GM19372 (cell line): ENCODE measurements at regions not wholly inside any gene's neighbourhood (a gene's known extent, or its start where the extent isn't known, plus 50 kb on each side); places are given as distances from the start of the nearest gene placed in this dataset.

ENCODE experiments used
- ATAC-seq: cut with Tn5 transposase; IDR thresholded peaks from one replicate; pipeline ENCODE4 v1.9.1; 2021; ENCODE audit warnings: mild to moderate bottlenecking, low read depth, moderate library complexity; ENCODE audit not compliant: unreplicated experiment

DNA sequence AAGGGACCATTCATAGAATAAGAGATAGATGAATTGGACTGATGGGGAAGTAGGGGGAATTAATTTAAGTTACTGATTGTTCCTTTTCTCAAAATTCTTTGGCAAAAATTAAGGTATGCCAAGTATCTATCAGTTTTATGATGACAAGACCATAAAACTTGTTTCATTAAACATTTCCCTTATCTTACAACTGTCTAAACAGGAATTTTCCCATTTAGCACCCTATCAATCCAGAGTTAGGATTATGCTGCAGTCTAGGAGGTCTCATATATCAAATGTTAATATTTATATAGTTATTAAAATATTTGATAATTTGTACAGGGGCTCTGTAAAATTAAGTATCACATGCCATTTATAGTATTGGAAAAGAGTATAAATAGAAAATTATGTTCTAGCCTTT lies 51.5 kb upstream of the ARID1B start:
- ATAC-seq, result no peak

DNA sequence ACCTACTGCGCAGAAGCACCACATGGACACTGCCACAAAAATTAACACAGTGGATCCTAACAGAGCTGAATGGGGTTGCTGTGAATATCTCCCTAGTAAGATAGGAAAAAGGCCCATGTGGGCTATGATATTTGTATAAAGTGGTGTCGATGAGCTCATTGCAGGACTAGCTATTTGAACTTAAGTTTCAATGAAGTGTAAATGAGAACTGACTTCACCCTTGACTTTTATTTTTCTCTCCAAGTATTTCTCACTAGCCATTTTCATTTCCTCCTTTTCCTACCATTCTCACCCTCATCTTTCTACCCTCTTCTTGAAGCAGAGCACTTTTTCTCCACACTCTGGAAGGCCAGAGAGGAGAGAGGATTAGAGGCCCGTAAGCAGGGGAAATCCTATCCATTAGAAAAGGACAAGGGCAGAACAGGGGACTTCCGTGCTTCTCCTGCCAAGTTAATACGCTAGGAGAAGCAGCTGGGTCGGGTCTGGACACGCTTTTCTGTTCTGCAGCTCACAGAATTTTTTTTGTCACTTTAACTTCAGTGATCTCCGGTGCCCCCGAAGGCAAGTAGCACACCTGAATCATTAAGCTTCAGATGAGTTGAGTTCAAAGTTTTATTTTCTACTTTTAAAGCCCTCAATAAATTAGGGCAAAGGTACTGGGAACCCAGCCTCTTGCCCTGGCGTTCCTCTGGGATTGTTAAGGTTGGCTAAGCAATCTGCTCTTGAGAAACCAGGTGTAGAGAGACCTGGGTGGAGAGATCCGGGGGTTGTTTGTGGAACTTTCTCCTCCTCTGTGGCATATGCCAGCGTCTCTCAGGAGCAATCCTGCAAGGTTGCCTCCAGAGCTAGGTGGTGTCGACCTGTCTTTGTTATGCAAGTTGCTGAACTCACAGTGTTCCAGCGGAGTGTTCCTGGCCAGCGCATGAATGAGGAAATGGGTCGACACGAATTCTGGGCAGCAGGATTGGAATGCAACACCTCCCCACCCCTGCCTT lies 56.2 kb upstream of the ARID1B start:
- peak; percentile 32 for ATAC-seq

DNA sequence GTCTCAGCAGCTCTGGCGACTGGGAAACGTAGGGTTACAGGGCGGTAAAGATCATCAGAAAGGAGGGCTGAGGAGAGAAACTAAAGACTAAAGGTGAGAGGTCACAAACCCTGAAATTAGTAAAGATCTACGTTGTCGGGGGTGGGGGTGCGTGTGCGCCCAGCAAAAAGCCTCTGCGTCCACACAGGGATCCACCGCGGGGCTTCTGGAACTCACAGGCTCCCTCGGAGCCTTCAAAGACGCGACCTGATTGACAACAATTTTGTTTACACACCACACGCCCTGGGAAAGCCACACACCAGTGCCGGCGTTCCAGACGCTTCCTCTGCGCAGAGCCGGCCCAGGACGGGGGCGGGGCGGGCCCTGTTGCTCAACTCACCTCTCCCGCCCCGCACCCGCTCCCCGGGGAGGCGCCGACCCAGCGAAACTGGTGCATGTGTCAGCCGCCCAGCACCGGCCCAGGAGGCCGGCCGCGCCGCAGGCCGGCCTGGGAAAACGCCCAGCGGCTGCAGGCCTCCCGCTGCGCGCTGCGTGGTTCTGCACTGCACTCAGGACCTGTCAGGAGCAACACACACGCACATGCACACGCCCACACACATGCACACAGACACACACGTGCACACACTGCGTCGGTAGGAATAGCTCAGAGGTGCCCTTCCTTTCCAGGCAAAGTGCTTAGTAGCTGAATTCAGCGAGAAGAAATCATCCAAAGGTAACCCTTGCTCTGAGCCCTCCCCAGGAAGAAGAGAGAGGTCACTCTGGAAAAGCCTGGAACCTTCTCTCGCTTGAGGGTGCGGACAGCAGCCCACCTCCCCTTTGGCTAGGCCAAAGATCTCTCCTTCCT lies 57.2 kb upstream of the ARID1B start:
- ATAC-seq, result peak; percentile 85

DNA sequence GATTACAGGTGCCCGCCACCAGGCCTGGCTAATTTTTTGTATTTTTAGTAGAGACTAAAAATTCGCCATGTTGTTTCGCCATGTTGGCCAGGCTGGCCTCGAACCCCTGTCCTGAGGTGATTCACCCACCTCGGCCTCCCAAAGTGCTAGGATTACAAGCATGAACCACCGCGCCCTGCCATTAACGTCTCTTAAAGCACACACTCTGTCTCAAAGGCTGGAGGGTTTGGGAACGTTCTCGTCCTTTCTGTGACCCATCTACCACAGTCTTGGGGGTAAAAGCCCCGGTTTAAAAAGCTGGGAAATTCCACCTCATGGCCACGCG lies 57.8 kb upstream of the ARID1B start:
- no peak for ATAC-seq

DNA sequence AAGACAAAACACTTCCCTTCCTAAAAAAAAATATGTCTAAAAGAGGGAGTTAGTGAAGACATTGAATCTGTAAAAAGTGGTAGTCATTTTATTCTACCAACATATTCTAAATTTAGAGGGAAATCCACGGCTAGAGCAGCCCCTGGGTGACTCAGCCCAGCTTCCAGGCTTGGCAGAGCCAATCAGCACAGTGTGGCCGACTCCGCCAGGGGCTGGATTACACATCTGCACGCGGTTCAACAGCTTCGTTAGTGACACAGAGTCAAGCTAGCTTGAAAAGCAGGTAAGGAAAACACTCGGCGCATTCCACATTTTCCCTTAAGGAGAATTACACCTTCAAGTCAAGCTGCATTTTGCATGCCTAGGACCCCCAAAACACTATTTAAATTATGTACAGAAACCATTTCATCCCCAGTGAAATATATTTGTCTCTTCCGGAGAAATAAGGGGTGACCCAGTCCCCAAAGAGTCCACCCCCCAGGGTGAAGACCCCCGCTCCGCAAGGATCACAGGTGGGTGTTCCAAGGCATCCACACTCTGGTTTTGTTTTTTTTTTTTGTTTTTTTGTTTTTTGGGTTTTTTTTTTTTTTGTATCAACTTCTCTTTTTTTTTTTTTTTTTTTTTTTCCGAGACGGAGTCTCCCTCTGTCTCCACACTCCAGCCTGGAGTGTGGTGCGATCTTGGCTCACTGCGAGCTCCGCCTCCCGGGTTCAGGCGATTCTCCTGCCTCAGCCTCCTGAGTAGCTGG lies 58.4 kb upstream of the ARID1B start:
- ATAC-seq, result no peak

DNA sequence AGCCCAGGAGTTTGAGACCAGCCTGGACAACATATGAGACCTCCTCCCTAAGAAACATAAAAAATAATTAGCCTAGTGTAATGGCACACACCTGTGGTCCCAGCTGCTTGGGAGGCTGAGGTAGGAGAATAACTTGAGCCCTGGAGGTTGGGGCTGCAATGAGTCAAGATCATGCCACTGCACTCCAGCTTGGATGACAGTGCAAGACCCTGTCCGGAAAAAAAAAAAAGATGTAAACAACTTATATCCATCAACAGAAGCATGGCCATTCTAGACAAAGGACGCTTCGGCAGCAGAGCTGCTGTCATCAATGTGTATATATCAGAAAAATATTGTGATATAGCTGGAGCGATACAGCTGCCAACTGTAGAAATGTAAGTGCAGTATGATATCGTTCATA lies 59.6 kb upstream of the ARID1B start:
- ATAC-seq, result no peak

DNA sequence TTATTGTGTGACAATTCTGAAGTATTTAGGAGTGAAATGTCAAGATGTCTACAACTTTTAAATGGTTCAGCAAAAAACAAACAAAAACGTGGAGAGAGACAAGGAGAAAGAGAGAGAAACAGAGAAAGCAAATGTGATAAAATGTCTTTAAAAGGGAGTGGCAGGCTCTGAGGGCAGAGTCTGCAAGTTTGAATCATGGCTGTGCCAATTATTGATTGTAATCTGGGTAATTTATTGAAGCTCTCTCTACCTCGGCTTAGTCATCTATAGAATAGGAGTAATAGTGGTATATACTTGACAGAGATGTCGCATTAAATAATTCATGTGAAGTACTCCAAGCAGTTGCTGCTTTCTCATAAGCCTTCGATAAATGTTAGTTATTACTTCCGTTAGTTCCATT lies 61.3 kb upstream of the ARID1B start:
- ATAC-seq, result no peak

DNA sequence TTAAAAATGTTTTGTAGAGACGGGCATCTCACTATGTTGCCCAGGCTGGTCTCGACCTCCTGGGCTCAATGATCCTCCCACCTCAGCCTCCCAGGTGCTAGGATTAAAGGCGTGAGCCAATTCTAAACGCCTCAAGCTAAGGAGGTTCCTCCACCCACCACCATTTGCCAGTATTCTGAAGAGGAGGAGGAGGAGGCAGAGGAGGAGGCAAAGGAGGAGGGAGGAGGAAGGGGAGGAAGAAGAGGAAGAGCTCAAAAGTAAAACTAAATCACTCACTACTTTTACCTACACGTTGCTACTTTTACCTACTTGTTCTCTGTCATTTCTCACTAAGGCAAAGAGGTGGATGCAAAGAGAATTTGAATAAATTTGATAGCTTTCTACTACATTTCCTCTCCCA lies 63.6 kb upstream of the ARID1B start:
- no peak for ATAC-seq

DNA sequence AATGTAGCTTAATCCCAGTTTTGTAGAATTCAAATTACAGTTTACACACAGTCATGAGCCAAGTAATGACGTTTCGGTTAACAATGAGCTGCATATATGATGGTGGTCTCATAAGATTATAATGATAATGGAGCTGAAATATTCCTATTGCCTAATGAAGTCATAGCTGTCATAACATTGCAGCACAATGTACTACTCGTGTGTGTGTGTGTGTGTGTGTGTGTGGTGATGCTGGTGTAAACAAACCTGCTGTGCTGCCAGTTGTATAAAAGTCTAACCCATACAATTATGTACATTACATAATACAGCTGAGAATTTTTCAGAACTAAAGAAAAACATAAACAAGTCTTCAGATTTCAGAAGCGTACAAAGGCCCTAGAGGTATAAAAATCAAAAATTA lies 66.7 kb upstream of the ARID1B start:
- no peak for ATAC-seq

DNA sequence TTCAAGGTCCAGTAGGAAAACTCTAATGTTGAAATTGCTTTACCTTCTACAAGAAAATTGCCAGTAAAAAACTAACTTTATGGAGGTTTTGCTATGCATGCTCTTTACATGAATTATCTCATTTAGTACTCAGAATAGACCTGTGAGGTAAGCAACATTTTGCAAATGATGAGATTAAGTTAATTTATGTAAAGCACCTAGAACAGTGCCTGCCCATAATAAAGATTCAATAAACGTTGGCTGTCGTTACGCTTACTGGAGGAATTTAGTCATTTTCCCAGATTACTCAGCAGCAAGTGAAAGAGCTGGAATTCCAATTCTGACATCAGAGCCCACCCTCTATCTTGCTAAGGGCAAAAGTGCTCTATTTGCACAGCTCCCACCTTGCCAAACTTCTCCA lies 69.4 kb upstream of the ARID1B start:
- ATAC-seq, result no peak

DNA sequence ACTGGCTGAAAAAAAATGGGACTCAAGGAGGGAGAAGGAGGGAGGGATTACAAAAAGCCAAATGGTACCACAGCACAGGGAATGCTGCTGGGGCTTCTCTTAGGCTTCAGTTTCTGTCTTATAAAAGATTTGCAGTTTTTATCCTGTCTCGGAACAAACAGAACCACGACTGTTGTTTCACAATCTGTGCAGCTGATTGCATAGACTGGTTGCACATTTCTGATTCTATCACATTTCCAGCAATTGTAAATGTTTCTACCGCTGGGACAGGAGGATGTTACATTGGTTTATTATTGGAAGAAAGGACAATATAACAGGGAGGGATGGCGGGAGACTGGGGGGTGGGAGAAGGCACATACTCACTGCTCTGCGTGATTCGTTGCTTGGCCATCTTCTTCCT lies 73.5 kb upstream of the ARID1B start:
- ATAC-seq, result no peak

DNA sequence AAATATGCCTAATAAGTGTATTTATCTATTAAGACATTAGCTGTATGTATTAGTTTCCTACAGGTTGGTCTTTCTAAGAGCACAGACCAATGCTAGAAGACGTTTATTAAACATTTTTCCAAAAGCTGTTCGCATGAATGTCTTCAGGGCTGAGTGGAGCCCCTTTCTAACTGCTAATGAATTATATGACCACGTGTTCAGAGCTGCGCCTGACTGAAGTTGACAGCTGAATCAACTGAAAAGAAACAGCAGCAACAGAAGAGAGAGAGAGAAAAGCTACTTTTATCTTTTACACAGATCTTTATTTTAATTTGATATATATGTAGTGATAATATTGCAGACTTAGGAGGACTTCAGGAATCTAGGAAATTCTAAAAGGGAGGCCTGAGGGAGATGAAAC lies 75.2 kb upstream of the ARID1B start:
- ATAC-seq, result no peak

DNA sequence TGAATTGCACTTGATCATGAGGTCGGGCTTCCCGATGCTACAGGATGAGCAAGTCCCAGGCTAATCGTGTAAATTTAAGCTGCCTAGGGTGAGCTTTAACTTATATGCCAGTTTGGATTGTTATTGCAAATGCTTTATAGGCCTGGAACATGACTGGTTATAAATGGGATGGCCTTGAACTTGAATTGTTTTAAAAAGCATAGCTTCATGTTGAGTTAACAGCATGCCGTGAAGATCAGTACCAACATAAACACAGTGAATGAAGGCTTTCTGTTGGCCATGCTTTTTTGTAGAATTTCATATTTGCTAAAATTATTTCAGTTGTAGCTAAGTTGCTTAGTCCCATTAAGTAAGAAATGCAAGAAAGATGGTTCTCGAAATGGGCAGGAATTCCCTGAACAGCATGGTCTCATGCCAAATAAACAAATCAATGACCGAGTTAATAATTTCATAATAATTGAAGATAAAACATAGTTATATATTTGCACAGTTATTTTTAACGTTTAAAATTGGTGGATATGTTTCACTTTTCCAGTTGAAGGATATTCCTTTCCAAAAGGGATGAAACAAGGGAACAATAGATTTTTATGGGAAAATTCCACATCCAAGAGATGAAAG lies 76.6 kb upstream of the ARID1B start:
- no peak for ATAC-seq

DNA sequence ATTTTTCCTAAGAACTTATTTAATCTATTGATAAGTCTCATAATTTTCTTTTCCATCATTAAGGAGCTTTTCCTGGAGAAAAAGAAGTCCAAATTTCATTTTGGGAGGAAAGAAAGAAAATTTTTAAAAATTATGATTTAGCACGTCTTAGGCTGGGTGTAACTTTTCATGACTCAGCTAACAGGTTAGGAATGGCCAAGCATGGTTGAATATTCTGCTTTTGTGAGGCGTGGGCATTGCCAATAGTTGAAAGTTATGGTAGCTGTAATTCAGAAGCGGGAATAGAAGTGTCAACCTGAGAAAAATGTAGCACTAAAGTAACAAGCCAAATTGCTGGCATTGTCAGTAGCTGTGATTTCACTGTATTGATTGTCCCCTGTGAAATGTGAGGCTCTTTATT lies 77.2 kb upstream of the ARID1B start:
- no peak for ATAC-seq

DNA sequence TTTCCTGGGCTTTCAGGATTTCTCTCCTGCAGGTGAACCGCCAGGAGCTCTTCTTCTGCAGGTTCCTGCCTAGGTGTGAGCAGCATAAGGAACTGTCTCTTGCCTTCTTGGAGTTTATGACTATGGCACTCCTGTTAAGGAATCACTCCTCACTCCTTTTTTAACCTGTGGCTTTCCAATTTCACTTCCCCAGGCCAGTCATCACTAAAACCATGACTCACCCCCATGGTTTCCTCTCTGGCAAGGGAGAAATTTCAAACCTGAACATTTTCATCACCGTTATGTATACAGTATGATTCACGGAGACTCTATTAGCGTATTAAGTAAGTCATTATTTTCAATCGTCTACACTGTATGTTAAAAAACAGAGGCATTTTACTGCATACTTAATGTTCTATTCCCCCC lies 78.2 kb upstream of the ARID1B start:
- no peak for ATAC-seq

DNA sequence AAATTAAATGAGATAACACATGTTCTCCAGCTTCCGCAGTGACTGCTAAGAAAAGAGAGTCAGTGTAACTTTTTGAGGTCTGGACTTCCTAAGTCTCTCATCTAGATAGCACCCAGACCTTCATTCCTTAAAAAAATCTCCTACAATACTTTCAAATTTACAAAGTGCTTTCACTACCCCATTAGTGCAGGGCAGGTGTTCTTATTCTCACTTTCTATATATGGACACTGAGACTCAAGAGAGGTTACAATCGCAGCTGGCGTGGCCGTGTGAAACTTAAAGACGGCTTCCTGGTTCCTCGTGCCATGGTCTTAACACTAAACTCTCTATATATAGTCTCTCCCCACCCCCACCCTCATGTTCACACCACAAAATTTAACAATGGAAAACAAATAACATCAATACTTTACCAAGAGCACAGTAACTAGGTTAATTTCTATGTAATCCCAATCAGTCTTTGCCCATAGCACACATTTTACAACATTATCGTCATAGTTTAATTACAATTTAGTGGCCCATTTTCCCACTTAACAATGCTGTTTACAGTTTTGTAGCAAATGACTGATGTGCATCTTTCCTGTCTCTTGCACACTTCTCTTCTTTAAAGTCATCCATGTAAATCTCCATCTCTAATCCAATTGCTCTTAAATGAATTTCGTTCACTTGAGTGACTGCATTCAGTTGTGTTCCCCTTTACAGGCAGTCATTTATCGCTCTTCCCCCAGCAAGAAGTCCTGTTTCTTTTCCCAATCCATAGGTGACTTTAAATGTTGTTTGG lies 78.8 kb upstream of the ARID1B start:
- ATAC-seq, result peak; percentile 72

DNA sequence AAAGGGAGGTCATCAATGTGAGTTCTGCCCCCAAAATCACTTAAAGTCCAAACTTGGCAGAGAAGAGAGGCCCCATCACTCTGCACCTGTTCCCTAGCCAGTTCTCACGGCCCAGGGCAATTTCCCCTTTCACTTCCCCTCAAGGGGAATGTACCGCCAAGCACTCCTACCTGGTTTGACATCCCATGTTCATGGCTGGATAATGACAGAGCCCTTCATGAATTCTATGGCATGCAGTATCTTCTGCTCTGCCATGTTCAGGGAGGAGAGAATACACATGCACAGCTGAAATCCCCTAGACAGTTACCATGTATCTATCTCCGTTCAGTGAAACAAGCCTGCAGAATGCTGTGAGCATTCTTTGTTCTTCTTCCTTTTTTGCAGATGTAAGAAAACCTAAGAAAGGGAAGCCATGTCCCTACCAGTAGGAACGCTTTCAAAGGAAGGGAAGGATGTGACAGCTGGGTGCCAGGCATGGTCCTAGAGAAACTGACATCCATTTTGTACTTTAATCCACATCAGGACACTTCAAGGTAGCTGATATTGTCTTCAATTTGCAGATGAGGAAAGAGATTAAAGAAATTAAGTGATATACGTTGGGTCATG lies 79.8 kb upstream of the ARID1B start:
- ATAC-seq, result peak; percentile 36

DNA sequence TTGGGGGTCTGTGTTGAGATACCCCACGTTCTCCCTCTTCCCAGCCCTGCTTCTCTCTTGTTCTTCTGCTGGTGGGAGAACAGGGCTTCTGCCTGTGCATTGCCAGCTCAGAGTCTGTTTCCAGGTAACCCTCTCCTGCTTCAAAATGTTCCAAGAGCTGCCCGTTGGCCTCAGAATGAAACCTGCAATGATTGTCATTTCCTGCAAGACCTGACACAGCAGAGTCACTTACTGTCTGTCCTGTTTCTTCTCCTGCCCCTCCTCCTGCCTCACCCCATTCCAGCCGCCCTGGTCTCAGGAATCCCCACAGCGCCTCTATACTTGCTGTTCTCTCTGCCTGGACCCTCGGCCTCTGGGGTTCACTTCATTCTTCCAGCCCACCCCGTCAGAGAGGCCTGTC lies 81.4 kb upstream of the ARID1B start:
- no peak for ATAC-seq

DNA sequence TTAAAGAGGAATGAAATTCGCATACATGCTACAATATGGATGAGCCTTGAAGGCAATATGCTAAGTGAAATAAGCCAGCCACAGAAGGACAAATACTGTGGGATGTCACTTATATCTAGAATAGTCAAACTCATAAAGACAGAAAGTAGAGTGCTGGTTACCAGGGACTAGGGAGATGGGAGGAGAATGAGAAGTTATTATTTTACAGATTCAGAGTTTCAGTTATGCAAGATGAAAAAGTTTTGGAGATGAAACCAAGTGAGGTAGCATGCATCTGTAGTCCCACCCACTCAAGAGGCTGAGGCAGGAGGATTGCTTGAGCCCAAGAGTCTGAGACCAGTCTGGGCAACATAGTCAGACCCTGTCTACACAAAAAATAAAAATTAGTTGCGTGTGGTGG lies 82.5 kb upstream of the ARID1B start:
- ATAC-seq, result no peak
